ENCODE measurements at regions not wholly inside any gene's neighbourhood (a gene's known extent, or its start where the extent isn't known, plus 50 kb on each side); places are given as distances from the start of the nearest gene placed in this dataset.
"Not testable (repeated sequence)": the region's sequence is repeated elsewhere in the genome, so short reads cannot be mapped to it uniquely, and the experiment has no call there.

DNA sequence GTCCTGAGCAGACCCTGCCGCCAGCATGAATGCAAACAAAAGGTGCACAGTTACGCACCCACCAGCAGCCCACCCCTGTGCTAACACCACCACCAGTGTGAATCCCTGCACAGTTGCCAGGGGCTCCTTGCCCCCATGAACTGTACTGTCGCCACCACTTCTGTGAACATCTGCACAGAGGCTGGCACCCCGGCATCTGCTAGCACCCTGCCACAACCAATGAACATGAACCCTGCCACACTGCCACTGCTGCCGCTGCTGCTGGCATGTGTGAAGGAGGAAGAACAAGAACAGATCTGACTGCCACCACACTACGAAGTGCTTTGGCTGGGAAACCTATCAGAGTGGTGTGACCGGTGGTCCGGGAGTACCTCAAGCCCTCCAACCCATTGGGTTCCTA lies 261.3 kb downstream of the PARM1 start:
- no peaks in the 10 kb centered on the region for H3K36me3 Mint-ChIP-seq (ENCODE audit: low read depth)
- intact Hi-C loops (cut with micrococcal nuclease), result no loop called here

DNA sequence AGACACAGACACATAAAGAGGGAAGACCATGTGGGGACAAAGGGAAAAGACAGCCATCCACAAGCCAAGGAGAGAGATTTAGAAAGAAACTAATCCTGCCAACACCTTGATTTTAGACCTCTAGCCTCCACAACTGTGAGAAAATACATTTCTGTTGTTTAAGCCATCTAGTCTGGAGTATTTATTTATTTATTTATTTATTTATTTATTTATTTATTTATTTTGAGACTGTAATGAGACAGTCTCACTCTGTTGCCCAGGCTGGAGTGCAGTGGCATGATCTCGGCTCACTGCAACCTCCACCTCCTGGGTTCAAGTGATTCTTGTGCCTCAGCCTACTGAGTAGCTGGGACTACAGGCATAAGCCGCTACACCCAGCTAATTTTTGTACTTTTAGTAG lies 259.3 kb downstream of the PARM1 start:
- H3K36me3 Mint-ChIP-seq (ENCODE audit: low read depth); H3K27ac Mint-ChIP-seq: not testable (repeated sequence)

More for the DNA sequence above, 261.3 kb downstream of the PARM1 start:
- no peaks in the 10 kb centered on the region for H3K27me3 Mint-ChIP-seq
- no peaks in the 10 kb centered on the region for H3K4me1 Mint-ChIP-seq (ENCODE audit: low read depth)
- H3K27ac Mint-ChIP-seq, result no peak overlapping the region
- H3K9me3 Mint-ChIP-seq, result no peaks in the 10 kb centered on the region
- H3K4me3 Mint-ChIP-seq, result no peak overlapping the region

DNA sequence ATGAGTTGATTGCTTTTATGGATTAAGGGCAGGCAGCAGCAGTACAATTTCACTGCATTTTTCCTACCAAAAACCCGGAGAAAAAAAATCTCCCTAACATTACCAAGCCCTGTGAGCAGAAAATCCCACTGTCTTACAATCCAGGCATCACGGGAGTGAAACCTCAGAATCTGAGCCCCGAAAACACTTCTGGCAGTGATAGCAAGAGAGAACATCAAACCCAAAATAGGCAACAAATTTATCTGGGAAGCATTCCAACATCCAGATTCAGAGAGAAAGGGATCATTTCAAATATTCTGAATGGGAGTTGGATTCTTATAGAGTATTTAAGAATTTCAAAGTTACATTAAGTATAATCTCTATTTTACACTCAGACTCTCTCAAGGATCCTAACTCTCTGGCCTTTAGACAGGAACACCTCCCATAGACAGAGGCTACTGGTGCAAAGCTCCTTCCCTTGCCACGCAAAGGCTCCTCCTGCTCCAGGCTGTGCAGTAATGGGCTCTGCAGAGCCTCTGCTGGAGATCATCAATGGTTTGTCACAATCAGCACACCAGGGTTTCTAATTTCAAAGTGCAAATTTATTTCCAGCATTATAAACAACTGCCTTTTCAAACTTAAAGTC lies 256.9 kb downstream of the PARM1 start:
- Mint-ChIP-seq H3K36me3 (ENCODE audit: low read depth) (no peaks in the 10 kb centered on the region), H3K4me3 (no peak overlapping the region), H3K27me3 (no peaks in the 10 kb centered on the region), H3K27ac (no peak overlapping the region), H3K9me3 (no peaks in the 10 kb centered on the region), H3K4me1 (ENCODE audit: low read depth) (no peaks in the 10 kb centered on the region)
- intact Hi-C loops (cut with micrococcal nuclease), result no loop called here

More for the DNA sequence above, 259.3 kb downstream of the PARM1 start:
- H3K27me3 Mint-ChIP-seq; H3K4me1 Mint-ChIP-seq (ENCODE audit: low read depth); intact Hi-C loops (cut with micrococcal nuclease); H3K9me3 Mint-ChIP-seq; H3K4me3 Mint-ChIP-seq: not testable (repeated sequence)

DNA sequence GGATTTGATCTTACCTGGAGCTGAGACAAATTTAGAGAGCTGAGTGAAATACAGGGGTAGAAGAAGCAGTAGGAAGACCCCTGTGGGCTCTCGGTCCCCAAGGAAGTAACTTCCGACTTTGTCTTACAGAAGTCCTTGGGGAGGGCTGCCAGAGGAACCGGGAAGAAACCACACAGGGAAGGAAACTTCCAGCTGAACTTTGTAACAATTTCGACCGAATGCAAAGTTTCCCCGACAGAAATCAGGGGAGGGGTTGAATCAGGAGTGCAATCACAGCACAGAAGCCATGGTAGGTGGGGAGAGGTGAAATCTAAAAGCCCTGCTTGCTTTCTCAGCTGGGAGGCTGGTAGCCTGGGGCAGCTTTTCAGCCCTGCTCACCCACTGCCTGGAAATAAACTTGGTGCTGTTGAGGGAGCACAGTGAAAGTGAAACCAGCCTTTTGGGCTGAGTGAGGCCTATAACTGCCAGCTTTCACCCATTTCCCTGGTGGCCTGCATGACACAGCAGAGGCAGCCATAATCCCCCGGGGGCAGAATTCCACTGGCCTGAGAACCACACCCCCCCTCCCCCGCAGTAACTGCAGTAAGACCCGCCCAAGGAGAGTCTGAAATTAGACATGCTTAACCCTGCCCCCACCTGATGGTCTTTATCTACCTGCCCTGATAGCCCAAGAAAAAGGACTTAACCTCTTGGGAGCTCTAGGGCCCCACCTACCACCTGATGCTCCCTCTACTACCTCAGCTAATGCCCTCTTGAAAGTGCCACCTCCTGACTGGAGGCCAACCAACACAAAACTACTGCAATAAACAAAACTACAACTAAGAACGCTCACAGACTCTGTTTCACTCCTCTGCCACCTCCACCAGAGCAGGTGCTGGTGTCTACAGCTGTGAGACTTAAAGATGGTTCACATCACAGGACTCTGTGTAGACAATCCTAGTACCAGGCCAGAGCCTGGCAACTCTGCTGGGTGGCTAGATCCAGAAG lies 248.2 kb downstream of the PARM1 start:
- Mint-ChIP-seq H3K27ac (no peak overlapping the region), H3K9me3 (peaks cover 10% of the 10 kb centered on the region), H3K27me3 (no peaks in the 10 kb centered on the region)

DNA sequence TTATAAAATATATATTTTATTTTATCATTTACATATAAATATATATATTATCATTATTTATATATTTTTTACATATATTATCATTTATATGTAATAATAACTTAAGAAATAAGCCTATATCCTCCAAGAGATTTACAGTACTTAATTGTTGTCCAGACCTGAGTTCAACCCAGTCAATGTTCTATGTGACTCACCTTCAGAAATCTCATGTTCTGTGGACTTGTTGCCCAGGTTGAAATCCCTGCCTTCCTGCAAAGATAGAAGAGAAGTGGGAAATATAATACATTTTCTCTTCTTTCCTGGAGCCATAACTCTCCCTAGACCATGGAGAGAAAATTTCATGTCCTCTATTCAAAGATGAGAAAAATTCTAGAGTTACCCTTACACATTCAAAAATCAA lies 247.3 kb downstream of the PARM1 start:
- H3K4me1 Mint-ChIP-seq (ENCODE audit: low read depth), result no peaks in the 10 kb centered on the region
- no peaks in the 10 kb centered on the region for H3K27me3 Mint-ChIP-seq
- H3K9me3 Mint-ChIP-seq, result peaks cover 10% of the 10 kb centered on the region
- H3K36me3 Mint-ChIP-seq (ENCODE audit: low read depth), result no peaks in the 10 kb centered on the region
- H3K27ac Mint-ChIP-seq, result no peak overlapping the region
- intact Hi-C loops (cut with micrococcal nuclease), result no loop called here
- H3K4me3 Mint-ChIP-seq, result no peak overlapping the region

More for the DNA sequence above, 248.2 kb downstream of the PARM1 start:
- H3K36me3 Mint-ChIP-seq (ENCODE audit: low read depth), result no peaks in the 10 kb centered on the region
- H3K4me1 Mint-ChIP-seq (ENCODE audit: low read depth), result no peaks in the 10 kb centered on the region
- intact Hi-C loops (cut with micrococcal nuclease), result no loop called here
- H3K4me3 Mint-ChIP-seq, result no peak overlapping the region

DNA sequence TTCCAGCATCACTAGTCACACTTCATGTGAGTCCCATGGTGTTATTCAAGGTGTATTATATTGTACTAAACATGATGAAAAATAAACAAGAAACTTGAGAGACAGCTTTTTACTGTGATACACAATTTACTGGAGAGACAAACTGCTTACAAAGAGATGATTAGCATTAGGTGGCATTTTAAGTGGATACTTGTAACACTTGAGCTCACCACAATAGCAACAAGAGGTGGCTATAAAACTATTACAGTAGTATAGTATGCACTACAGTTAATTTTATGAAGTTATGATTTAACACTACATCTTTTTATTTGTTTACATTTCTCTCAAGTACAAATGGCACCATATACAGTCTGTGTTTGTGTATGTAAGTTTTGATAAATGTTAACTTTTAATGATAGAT lies 246.6 kb downstream of the PARM1 start:
- H3K27me3 Mint-ChIP-seq, result no peaks in the 10 kb centered on the region
- no peaks in the 10 kb centered on the region for H3K4me1 Mint-ChIP-seq (ENCODE audit: low read depth)
- H3K4me3 Mint-ChIP-seq, result no peak overlapping the region
- H3K9me3 Mint-ChIP-seq, result peaks cover 10% of the 10 kb centered on the region
- H3K27ac Mint-ChIP-seq, result no peak overlapping the region
- intact Hi-C loops (cut with micrococcal nuclease), result no loop called here
- H3K36me3 Mint-ChIP-seq (ENCODE audit: low read depth), result no peaks in the 10 kb centered on the region

DNA sequence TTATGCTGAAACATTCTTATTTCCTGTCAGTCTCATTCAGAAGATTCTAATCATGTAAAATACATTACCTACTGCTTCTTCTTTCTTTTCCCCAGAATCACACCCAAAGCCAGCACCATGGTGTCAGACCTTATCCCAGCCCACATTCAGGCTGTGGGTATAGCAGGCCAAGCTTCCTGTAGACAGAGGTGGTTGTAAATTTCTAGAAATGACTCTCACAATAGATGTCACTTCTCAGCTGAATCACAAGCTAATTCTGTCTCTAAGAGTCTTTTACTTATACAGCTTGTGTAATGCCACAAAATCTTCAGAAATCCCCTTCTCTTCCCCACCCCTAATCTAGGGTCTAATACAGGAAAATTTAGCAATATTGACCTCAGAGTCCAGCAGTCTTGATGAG lies 239.6 kb downstream of the PARM1 start:
- H3K9me3 Mint-ChIP-seq, result no peaks in the 10 kb centered on the region
- intact Hi-C loops (cut with micrococcal nuclease), result no loop called here
- no peaks in the 10 kb centered on the region for H3K27me3 Mint-ChIP-seq
- H3K27ac Mint-ChIP-seq, result no peak overlapping the region
- no peaks in the 10 kb centered on the region for H3K4me1 Mint-ChIP-seq (ENCODE audit: low read depth)
- no peaks in the 10 kb centered on the region for H3K36me3 Mint-ChIP-seq (ENCODE audit: low read depth)
- no peak overlapping the region for H3K4me3 Mint-ChIP-seq

DNA sequence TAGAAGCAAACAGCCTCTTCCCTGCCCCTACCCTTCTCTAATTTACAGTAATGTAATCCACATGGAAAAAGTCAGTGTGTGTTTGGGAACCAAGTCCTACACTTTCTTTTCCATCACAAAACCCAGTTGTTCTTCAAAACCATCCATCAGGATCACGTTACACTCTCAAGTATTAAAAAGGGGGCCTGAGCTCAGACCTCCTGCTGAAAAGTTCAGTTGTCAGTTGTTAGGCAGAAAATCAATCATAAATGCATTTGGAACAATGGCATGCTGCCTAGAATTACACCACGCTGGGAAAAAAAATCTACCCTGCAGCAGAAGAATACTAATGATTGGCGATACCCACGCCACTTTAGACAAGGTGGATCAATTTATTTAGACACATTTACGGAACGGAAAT lies 236.5 kb downstream of the PARM1 start:
- no peak overlapping the region for H3K27ac Mint-ChIP-seq
- H3K36me3 Mint-ChIP-seq (ENCODE audit: low read depth), result no peaks in the 10 kb centered on the region
- peaks cover 6% of the 10 kb centered on the region for H3K9me3 Mint-ChIP-seq
- H3K4me1 Mint-ChIP-seq (ENCODE audit: low read depth), result no peaks in the 10 kb centered on the region
- no peak overlapping the region for H3K4me3 Mint-ChIP-seq
- H3K27me3 Mint-ChIP-seq, result no peaks in the 10 kb centered on the region
- intact Hi-C loops (cut with micrococcal nuclease), result no loop called here

DNA sequence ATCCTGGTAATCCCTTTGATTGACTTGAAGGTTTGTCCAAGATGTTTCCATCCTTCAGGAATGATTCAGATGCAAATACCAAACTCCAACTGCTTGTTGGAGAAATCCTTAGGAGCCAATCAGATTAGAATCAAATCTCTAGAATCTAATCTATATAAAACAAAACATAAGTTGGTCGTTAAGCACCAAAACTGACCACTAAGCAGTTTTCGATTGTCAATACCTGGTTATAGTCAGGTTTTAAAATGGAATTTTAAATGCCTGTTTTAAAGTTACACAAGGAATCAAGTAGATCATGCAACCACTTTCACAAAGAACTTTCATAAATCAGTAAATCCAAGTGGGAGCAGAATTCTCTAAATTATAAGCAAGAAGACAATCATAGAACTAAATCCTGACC lies 236.1 kb downstream of the PARM1 start:
- no peaks in the 10 kb centered on the region for H3K36me3 Mint-ChIP-seq (ENCODE audit: low read depth)
- H3K27me3 Mint-ChIP-seq, result no peaks in the 10 kb centered on the region
- no peak overlapping the region for H3K4me3 Mint-ChIP-seq
- intact Hi-C loops (cut with micrococcal nuclease), result no loop called here
- peaks cover 6% of the 10 kb centered on the region for H3K9me3 Mint-ChIP-seq
- H3K4me1 Mint-ChIP-seq (ENCODE audit: low read depth), result no peaks in the 10 kb centered on the region
- no peak overlapping the region for H3K27ac Mint-ChIP-seq

DNA sequence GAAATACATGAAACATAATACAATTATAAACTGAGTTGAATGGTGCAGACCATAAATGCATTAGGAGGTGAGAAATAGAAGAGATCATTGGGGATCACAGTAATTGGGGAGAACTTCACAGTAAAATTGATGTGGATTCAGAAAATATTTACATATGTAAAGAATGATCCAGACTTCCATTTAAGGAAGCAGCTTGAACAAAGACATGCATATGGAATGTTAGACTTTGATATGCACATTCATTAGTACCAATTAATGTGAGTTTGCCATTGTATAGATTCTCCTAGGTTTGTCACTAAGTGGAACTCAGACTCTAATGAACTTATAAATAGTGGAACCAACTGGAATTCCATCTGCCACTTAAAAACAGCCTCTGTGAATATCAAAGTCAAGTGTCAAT lies 235.6 kb downstream of the PARM1 start:
- Mint-ChIP-seq H3K9me3 (peaks cover 6% of the 10 kb centered on the region), H3K4me3 (no peak overlapping the region), H3K36me3 (ENCODE audit: low read depth) (no peaks in the 10 kb centered on the region), H3K27ac (no peak overlapping the region), H3K27me3 (no peaks in the 10 kb centered on the region), H3K4me1 (ENCODE audit: low read depth) (no peaks in the 10 kb centered on the region)
- intact Hi-C loops (cut with micrococcal nuclease), result no loop called here

DNA sequence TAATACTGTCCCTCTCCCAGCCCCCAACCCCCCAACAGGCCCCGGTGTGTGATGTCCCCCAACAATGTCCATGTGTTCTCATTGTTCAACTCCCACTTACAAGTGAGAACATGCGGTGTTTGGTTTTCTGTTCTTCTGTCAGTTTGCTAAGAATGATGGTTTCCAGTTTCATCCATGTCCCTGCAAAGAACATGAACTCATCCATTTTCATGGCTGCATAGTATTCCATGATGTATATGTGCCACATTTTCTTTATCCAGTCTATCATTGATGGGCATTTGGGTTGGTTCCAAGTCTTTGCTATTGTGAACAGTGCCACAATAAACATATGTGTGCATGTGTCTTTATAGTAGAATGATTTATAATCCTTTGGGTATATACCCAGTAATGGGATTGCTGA lies 232.2 kb downstream of the PARM1 start:
- H3K4me1 Mint-ChIP-seq (ENCODE audit: low read depth); H3K27ac Mint-ChIP-seq; H3K9me3 Mint-ChIP-seq; H3K4me3 Mint-ChIP-seq; H3K27me3 Mint-ChIP-seq; intact Hi-C loops (cut with micrococcal nuclease); H3K36me3 Mint-ChIP-seq (ENCODE audit: low read depth): not testable (repeated sequence)

DNA sequence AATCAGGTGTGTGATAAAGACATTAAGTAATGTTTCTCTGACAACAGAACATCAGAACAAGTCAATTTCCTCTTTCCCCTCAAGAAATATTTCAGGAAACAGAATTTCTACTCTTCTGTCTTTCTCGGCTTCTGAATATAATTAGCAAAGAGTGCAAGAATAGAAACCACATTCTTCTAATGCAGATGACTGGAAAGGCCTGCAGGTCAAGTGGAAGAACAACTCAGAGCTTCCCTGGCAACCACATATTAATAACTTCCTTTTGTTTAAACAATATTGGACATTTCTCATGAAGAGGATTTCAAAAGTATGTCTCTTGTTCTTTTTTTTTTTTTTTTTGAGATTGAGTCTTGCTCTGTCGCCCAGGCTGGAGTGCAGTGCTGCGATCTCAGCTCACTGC lies 225.5 kb downstream of the PARM1 start:
- Mint-ChIP-seq H3K4me3 (no peak overlapping the region), H3K27ac (no peak overlapping the region), H3K9me3 (peaks cover 34% of the 10 kb centered on the region), H3K36me3 (ENCODE audit: low read depth) (no peaks in the 10 kb centered on the region), H3K27me3 (no peaks in the 10 kb centered on the region), H3K4me1 (ENCODE audit: low read depth) (no peaks in the 10 kb centered on the region)
- intact Hi-C loops (cut with micrococcal nuclease), result no loop called here

DNA sequence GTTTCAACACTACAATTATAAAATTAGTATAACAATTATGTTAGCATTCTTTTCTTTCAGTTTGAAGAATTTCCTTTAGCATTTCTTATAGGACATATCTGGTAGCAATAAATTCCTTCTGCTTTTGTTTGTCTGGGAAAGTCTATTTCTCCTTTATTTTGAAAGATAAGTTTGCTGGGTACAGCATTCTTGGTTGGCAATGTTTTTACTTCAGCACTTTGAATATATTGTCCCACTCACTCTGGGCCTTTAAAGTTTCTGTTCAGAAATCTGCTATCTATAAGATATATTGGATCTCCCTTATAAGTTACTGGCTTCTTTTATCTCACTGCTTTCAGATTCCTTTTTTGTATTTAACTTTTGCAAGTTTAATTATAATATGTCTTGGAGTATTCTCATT lies 222.1 kb downstream of the PARM1 start:
- intact Hi-C loops (cut with micrococcal nuclease), result no loop called here
- Mint-ChIP-seq H3K4me1 (ENCODE audit: low read depth) (no peaks in the 10 kb centered on the region), H3K27me3 (no peaks in the 10 kb centered on the region), H3K4me3 (no peak overlapping the region), H3K27ac (no peak overlapping the region), H3K9me3 (peaks cover 34% of the 10 kb centered on the region), H3K36me3 (ENCODE audit: low read depth) (no peaks in the 10 kb centered on the region)

DNA sequence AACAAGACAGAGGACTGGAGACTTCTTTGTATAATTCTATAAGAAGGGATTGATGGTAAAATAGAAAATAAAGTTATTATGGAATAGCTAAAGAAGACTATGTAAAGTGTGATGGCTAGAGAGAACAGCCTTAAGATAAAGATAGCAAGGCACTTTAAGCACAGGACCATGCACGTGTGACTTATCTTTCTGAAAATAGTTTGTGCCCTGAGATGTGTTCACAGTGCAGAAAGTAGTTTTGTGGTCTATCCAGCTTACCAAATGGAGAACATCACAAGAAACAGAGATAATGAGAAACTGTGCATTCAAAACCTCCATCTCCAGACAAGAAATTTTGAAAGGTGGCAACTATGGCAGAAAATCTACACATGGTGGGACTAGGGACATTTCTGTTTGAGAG lies 213.3 kb downstream of the PARM1 start:
- H3K4me3 Mint-ChIP-seq, result no peak overlapping the region
- H3K27ac Mint-ChIP-seq, result no peak overlapping the region
- no peaks in the 10 kb centered on the region for H3K27me3 Mint-ChIP-seq
- H3K9me3 Mint-ChIP-seq, result no peaks in the 10 kb centered on the region
- no peaks in the 10 kb centered on the region for H3K4me1 Mint-ChIP-seq (ENCODE audit: low read depth)
- intact Hi-C loops (cut with micrococcal nuclease), result no loop called here
- H3K36me3 Mint-ChIP-seq (ENCODE audit: low read depth), result no peaks in the 10 kb centered on the region

Data from dendritic cell treated with granulocyte-macrophage colony-stimulating factor and Interleukin-4, amounts not matched to agents 40 ng/mL and 50 ng/mL, for 4 days (primary cell).